GM21786 (cell line): ENCODE measurements at regions not wholly inside any gene's neighbourhood (a gene's known extent, or its start where the extent isn't known, plus 50 kb on each side); places are given as distances from the start of the nearest gene placed in this dataset.
"Not testable (repeated sequence)": the region's sequence is repeated elsewhere in the genome, so short reads cannot be mapped to it uniquely, and the experiment has no call there.

Source experiments
- ATAC-seq: cut with Tn5 transposase; IDR thresholded peaks from one replicate; pipeline ENCODE4 v1.9.1; 2021; ENCODE audit not compliant: unreplicated experiment

DNA sequence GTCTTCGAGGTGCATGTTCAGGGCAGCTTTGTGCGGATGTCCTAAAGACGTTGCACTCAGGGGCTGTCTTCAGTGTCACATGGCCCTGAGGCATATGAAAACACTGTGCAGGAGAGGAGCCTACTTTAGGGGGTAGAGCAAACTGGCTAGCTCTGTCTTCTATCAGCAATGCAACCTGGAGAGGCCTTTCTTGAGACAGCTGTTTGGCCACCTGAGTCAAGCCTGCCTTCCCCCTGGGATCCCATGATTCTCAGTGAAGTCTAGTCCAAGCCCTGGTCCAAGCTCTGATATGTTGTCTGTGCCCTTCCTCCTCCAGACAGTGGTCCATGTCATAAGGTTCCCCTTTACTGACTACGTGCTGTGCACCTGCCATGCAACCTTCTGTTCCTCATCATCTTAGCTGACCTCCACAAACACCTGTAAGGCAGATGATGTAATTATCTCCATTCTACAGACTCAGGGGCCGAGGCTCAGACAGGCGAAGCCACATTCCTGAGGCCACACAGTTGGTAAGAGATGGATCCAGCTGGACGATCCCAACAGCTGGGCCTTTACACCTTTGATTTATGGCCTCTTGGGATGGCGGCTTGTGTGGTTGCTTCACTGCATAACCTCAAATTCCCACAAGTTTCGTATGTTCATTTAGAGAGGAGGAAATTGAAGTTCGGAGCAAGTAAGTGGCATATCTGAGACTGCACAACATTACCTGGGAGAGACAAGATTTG is 109.9 kb downstream of the COPS8 start:
- no peak for ATAC-seq

DNA sequence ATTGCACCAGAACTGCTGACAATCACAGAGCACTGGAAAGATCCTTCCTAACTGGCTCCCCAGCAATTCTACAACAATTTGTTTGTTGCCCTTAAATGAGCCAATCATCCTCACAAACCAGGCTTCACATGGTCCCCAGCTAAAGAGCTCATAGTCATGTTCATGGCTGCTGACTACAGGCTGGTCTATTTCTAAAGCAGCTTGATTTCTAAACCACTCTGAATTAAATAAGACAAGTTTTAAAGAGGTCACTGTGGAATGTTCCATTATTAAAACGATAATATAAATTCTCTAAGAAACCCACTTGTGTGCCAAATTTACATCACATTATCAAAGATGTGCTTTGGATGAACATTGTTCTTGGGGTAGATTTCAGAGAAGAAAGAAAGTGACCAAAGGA is 110.7 kb downstream of the COPS8 start:
- ATAC-seq = no peak

DNA sequence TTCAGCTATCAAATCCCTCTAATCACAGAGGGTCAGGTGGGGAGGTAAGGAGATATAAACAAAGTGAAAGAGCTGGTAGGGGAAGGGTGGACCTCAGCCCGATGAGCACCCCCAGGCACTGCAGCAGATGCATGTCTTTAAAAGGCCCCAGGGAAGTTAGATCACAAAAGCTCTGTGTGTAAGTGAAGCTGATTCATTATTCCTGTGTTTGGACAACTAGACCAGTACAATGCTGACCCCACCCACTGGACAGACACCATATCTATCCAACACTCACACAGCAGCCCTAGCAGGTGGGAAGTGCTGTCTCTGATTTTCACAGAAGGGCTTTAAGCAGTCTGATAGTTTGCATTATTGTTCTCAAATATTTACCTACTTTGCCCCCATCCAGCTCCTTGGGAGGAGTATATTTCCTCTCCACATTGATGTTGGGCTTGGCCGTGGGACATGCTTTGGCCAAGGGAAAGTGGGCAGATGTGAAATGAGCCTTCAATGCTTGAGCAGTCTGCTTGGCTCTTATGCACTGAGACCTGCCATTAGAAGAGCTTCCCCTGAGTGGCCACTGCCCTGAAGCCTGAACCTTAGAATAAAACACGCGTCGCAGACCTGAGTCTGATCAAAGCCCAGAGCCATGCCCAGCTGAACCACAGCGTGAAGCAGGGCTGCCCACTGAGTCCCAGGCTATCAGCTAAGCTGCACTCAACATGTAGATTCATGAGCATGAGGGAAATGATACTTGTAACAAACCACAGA is 111.4 kb downstream of the COPS8 start:
- ATAC-seq = no peak

DNA sequence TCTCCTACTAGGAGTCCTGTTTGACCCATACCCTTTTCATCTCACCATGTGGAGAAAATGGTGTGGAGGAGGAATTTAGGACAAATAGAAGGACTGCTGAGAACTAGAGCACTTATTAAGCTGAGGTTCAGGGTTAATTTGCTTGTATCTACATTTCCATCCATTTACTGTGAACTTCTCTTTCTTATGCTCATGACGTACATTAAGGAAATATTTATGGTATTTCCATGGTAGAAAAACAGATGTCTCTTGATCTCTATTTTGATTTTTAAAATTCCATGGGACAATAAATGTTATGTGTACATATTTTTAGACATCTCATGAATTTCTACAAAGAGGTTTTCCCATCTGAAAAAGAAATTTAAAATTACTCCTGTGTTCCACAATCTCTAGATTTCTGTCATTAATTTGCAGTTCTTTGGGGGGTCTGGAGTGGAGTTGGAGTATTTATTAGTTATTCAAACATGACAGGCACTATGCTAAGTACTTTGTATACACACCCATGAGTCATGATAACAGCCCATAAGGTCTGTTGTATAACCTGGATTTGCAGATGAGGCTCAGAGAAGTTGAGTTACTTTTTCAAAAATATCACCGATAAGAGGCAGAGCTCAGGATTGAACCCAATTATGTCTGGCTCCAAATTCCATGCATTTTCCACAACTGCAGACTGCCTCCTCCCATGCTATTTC is 112.6 kb downstream of the COPS8 start:
- no peak for ATAC-seq

DNA sequence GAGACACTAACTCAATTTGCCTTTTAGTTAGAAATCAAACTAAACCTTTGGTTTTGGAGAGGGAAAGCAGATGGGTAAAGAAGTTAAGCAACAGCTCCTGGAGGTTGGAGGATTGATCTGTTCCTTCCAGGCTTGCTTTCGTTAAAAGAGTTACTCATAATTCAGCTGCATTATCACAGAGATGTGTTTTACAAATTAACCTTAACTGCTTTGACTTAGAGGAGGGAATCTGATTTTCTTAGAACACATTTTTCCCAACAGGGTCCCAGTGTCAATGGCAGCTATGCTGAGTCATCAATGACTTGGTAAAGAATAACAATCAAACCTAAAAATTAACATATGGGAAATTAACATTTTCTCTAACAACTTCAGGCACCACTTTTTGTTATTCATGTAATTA is 113.4 kb downstream of the COPS8 start:
- no peak for ATAC-seq

DNA sequence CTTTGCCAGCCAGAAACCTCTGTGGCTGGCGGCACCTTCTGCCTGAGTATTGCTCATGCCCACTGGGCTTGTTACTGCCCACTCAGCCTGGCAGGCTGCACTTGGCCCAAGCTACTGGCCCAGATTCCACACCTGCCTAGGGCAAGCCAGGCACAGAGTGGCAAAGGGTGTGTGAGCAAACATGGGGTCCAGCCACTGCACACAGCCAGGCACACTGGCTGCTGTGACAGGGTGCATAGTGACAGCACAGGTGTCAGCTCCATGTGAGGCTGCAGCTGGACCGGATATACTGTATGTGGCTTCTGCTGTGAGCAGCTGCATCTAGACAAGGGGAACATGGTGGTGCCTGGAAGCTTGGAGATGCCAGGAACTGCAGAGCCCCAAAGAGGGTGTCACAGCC is 113.9 kb downstream of the COPS8 start:
- no peak for ATAC-seq

DNA sequence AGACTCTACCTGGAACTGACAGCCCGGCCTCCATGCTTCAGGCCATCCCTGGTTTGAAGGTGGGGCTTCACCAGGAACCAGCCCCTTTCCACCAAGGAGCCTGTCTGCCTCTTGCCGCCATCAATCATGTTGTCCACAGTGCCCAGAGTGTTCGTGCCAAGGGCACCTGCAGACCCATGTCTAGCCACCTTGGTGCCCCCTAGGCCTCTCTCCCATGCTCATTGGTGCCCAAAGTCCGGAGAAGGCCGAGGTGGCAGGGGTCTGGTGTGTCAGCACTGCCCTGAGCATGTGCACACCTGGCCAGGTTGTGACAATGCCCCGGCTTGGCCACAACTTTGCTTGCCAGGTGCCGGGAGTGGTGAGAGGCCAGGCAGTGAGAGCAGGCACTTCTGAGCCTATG is 114.8 kb downstream of the COPS8 start:
- no peak for ATAC-seq

DNA sequence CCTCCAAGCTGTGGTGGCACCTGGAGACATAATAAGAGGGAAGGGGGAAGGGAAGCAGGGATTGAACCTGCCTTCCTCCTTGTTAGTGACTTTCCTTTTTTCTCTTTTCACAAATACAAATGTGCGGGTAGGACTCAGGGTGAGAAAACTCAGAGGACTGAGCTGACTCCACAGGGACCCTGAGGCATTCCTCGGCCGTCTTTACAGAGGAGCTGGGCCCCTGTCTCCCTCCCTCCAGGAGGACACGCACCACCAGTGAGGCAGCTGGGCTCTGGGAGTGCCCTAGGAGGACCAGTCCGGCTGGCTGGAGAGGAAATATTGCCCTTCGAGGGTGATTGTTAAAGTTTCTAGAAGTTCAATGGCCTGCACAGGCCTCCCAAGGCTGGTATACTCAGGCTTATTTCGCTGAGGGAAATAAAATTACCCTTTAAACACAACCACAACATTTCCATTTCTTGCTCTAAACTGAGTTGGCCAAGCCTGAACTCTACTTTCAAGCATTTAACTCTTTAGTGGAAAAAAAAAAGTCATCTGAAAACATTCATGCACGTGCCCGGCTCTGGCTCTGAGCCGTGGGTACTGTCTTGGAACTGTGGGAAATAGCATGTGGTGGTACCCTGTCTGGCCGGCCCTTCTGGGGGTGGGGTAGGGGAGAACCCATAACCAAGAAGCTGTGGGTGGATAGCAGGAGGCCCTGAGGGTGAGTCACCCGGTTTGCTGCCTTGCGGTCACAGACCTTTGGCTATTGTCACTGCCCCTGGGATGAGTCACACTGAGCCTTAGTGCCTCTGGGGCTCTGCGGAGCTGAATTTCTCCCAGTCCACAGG is 116.0 kb downstream of the COPS8 start:
- peak; percentile 63 for ATAC-seq

DNA sequence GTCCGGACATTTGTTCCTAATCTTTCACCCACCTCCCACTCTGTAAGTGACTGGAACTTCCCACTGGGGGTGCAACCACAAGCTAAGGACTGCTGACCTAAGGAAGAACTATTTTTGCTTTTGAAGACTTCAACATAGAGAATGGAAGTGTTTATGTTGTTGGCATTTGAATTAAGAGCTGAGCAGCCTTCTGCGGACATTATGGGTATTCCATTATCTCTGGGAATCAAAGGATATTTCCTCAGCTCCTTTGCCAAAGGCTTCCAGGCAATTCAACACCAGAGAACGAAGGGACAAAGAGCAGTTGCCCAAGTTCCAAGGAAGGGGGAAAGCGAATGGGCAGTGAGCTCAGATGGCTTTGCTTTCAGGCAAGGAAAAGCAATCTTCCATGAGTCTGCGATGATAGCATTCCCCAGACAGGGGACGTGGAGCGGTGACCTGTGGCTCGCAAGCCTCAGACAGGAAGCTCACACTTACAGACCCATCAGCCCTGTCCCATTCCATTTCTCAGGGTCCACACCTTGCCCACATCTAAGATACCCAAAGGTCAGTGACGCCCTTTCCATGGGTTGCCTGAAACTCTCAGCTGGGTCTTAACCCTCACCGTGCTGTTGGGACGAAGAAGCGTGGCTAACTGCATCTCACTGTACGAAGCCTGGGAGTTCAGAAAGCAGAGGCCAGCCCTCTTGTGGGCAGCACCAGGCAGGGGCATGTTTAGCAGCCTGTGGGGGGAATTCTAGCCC is 116.8 kb downstream of the COPS8 start:
- no peak for ATAC-seq

DNA sequence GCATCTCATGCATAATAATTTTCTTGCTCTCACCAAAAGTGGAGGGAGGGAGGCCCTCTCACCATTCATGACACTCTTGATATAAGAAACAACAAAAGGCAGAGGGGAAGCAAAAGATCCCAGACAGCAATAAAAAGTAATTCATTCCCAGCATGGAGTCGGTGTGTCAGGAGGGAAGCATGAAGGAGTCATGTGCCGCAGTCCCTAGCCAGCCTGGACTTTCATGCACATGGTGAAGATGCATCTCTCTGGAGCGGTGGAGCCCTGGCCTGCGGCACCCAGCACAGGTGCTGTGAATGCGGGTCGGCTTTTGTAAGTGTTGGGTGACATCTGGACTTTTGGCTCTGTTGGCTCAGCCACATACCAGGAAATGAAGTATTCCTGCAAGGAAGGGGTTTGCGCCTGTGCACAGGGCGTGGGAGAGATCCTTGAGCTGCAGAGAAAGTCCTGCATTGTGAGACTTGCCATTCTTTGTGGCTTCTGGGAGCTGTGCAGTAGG is 119.4 kb downstream of the COPS8 start:
- ATAC-seq = no peak

DNA sequence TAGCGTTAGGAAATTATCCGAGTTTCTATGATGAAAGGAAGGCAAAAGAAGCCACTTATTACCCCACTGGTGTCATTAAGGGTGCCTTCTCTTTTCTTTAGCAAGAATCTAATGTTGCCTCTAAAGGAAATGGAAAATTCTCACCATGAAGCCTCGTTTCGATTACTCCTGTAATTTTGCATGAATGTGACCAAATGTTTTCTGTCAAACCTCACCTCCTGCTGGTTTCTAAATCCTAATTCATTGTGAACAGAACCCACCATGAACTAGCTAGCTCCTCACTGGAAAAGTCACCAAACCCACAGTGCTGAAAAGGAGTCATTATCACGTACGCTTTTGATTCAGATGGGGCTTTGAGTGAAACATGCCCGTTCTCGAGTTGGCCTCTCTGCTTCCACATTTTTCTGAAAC is 119.9 kb downstream of the COPS8 start:
- ATAC-seq = no peak

DNA sequence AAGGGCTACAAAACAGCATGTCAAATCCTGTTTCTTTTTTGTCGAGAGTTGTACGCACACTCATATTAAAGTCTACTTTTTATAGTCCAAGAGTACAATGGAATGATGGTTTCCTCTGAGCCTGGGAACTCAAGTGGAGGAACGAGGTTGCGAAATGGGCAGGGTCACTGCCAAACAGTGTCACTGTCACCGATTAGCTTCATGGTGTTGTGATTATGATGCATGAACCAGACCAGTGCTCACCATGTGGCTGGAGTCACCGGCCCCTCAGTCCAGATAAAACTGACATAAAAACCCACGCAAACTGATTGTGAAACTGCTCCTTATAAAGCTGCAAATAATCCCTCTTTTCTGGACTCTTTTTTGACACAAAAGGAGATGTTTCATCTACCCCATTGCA is 122.0 kb downstream of the COPS8 start:
- ATAC-seq = no peak

DNA sequence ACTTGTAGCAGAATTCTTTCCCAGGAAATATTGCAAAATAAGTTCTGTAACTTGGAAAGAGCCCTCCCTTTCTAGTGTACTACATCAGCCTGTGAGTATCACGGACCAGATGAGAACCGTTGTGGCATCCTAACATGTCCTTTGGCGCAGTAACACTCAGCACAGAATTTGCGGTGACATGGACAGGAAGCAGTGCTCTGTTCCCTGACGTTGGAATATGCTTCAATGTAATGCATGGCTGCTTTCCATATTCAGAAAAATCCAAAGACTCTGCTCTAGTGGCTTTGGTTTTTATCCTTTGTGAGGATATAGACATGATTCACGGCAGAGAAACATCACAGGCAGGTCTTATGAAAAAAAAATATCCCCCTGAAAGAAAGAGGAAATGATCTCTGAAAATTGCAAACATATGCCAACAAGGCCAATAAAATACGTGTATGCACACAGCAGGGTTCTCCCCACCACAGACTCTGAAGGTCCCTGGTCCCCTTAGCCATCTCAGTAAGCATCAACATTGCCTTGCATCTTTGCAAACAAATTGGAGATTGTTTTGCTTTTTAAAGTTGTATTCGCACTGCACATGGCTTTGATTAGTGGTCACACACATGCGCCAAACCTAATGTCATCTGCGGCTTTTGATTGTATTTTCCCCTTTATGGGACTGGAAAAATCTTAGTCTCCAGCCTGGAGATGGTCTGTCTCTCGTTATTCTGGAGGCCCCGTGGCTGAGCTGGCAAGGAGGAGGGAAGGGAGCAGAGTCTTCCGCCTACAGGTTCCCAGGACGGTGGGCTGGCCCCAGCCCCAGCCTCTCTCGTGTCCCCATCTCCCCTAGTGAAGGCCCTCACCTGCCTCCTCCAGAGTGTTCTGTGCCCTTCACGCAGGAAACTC is 122.9 kb downstream of the COPS8 start:
- ATAC-seq = no peak

DNA sequence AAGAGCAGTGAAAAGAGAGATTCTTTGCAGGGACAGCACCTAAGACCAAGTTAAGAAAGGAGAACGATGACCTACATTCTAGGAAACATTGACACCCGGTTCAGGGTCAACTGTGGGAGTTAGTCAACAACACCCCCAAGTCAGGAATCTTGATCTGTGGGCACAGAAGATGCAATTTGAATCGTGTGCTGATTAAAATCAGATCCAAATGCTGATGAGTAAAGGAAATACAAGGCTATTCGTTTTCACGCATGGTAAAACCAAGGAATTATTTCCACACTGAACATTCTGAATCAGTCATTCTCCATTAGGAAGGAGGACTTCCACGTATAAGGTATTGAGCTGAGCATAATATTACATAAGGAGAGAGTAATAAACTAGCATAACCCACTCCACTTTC is 124.2 kb downstream of the COPS8 start:
- ATAC-seq = no peak

DNA sequence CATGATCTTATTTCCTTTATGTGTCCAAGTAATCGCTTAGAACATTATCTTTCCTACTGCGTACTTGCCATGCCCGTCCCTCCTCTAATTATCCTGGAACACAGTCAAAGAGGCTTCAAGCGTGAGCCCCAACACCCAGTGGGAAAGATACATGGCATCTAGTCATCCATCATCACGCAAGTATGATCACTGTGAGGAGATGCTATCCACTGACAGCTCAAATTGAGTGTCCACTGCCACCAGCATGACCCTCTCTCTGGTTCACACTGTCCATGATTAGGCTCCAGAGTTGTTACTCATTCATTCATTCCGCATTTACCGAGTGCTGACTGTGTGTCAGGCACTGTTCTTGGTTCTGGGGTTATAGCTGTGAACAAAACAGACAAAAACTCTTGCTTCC is 124.6 kb downstream of the COPS8 start:
- ATAC-seq = no peak

DNA sequence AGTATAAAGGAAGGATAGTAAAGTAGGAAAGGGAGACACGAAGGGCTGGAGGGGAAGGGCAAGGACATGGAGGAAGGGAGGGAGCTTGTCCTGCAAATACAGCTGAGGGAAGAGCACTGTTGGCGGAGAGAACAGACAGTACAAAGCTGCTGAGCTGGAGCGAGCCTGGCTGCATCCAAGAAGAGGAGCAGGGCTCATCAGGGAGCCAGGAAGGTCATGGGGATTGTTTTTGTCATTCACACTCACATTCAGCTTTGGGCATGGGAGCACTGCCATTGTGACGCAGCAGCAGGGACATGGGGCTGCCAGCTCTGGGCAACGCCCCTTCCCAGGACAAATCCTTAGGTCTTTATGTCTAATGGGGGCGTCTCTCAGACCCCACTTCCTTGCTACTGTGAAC is 125.1 kb downstream of the COPS8 start:
- no peak for ATAC-seq

DNA sequence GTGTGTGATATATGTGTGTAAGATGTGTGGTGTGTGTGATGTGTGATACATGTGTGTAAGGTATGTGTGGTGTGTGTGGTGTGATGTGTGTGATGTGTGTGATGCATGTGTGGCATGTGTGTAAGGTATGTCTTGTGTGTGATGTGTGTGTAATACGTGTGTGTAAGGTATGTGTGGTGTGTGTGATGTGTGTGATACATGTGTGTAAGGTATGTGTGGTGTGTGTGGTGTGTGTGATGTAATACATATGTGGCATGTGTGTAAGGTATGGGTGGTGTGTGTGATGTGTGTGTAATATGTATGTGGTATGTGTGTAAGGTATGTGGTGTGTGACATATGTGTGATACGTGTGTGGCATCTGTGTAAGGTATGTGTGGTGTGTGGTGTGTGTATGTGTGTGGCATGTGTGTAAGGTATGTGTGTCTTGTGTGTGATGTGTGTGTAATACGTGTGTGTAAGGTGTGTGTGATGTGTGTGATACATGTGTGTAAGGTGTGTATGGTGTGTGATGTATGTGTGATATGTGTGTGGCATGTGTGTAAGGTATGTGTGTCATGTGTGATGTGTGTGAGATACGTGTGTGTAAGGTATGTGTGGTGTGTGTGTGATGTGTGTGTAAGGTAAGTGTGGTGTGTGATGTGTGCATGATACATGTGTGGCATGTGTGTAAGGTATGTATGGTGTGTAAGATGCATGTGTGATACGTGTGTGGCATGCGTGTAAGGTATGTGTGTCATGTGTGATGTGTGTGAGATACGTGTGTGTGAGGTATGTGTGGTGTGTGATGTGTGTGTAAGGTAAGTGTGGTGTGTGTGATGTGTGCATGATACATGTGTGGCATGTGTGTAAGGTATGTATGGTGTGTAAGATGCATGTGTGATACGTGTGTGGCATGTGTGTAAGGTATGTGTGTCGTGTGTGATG is 126.9 kb downstream of the COPS8 start:
- ATAC-seq = not testable (repeated sequence)

DNA sequence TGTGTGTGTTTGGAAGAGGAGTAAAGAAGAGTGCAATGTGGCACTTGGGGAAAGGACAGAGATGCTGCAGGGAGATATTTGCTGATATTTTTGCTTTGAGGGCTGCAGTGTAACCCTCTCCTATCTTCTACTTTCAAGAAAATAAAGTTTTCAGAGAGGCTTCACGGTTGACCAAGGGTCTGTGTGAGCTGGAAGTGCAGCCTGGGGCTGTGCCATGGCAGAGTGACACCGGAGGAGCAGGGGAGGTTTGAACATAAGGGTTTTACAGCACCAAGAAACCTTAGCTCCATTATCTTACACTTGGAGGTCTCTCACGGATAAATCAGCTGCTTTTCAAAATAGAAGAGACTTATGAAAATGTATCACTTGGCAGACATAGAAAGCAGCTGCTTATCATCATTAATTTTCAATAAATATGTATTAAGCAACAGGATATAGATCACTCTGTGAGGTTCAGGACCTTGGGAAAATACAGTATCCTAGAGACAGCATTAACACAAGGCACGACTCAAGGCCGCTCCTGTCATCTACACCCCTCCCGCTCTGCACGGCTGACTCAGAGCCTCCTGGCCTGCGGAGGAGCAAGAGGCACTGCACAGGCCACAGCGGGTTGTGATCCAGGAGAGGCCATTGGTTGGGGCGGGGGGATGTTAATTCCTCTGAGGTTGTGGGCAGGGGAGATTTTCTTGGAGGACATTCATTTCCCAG is 127.8 kb downstream of the COPS8 start:
- no peak for ATAC-seq
